ENCODE measurements at regions not wholly inside any gene's neighbourhood (a gene's known extent, or its start where the extent isn't known, plus 50 kb on each side); places are given as distances from the start of the nearest gene placed in this dataset.

DNA sequence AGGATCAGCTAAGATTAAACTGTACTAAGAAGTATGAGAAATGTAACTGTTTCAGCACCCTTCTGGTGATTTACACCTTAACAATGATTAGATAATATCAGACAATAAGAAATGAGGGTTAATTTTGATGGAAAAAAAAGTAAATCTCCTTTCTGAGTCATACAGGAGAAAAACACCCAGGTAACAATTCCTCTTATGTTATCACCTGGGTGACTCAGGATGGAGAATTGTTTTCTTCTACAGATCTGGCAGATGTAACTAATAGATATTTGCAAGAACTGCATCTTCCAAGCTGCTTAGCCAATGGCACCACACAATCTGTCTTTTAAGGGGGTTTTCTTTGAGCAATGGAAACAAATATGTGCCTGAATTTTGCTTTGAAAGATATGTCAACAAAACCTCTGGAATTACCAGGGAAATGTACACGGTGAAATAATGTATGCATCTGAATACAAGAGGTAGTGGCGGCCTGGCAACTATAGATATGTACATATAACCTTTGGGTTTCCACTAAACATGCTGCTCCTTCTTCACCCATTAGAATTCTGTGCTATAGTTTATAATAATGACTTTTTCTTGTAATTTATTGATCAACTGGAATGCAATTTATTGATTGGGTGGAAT lies 407.9 kb downstream of the CPS1 start:
- Histone ChIP-seq H3K79me2 (replicated peaks; ENCODE audit: insufficient read depth) (no peaks in the 10 kb centered on the region), H3K36me3 (ENCODE audit: insufficient read depth) (no peaks in the 10 kb centered on the region), H4K20me1 (replicated peaks; ENCODE audit: insufficient read depth) (no peaks in the 10 kb centered on the region), H2AFZ (no peak overlapping the region), H3K4me3 (no peak overlapping the region), H3K4me1 (ENCODE audit: insufficient read depth) (no peaks in the 10 kb centered on the region), H3K27me3 (ENCODE audit: insufficient read depth) (no peaks in the 10 kb centered on the region), H3K4me2 (no peak overlapping the region), H3F3A (replicated peaks; ENCODE audit: low read depth) (no peaks in the 10 kb centered on the region), H3K27ac (ENCODE audit: low read depth) (no peak overlapping the region), H3K9me2 (ENCODE audit: insufficient read depth) (no peaks in the 10 kb centered on the region)
- H3K4me1 Mint-ChIP-seq: no peaks in the 10 kb centered on the region
- TF ChIP-seq EZH2 (IDR thresholded peaks at IDR 0.05; ENCODE audit: low read depth, unreplicated experiment) (no peak), NANOG (IDR thresholded peaks at IDR 0.05; ENCODE audit: borderline replicate concordance) (no peak), ZNF114 (CRISPR knock-in tag; IDR thresholded peaks at IDR 0.05) (no peak), ZNF331 (CRISPR knock-in tag; IDR thresholded peaks at IDR 0.05; ENCODE audit: low read depth) (no peak), STAT1 (IDR thresholded peaks at IDR 0.05; ENCODE audit: unreplicated experiment) (no peak), POLR2AphosphoS5 (IDR thresholded peaks at IDR 0.05; ENCODE audit: low read depth) (no peak), CTCF (conservative IDR thresholded peaks at IDR 0.05; ENCODE audit: low read depth in 2 of 2) (no peak), ZNF462 (CRISPR knock-in tag; IDR thresholded peaks at IDR 0.05) (no peak), EZH2phosphoT487 (IDR thresholded peaks at IDR 0.05; ENCODE audit: unreplicated experiment) (no peak)
- TF ChIP-seq, protein P1, sequence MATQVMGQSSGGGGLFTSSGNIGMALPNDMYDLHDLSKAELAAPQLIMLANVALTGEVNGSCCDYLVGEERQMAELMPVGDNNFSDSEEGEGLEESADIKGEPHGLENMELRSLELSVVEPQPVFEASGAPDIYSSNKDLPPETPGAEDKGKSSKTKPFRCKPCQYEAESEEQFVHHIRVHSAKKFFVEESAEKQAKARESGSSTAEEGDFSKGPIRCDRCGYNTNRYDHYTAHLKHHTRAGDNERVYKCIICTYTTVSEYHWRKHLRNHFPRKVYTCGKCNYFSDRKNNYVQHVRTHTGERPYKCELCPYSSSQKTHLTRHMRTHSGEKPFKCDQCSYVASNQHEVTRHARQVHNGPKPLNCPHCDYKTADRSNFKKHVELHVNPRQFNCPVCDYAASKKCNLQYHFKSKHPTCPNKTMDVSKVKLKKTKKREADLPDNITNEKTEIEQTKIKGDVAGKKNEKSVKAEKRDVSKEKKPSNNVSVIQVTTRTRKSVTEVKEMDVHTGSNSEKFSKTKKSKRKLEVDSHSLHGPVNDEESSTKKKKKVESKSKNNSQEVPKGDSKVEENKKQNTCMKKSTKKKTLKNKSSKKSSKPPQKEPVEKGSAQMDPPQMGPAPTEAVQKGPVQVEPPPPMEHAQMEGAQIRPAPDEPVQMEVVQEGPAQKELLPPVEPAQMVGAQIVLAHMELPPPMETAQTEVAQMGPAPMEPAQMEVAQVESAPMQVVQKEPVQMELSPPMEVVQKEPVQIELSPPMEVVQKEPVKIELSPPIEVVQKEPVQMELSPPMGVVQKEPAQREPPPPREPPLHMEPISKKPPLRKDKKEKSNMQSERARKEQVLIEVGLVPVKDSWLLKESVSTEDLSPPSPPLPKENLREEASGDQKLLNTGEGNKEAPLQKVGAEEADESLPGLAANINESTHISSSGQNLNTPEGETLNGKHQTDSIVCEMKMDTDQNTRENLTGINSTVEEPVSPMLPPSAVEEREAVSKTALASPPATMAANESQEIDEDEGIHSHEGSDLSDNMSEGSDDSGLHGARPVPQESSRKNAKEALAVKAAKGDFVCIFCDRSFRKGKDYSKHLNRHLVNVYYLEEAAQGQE (IDR thresholded peaks at IDR 0.05; ENCODE audit: unreplicated experiment): no peak
- DNase-seq (ENCODE audit: low spot score) (no peak), ATAC-seq (no peak)
- no peak overlapping the region for H3K27ac Mint-ChIP-seq
- H3K36me3 Mint-ChIP-seq (ENCODE audit: low read depth): no peaks in the 10 kb centered on the region
- H3K9me3 Mint-ChIP-seq: no peaks in the 10 kb centered on the region
- H3K27me3 Mint-ChIP-seq (ENCODE audit: insufficient read depth, low read depth, poor library complexity): no peaks in the 10 kb centered on the region
- H3K4me3 Mint-ChIP-seq: no peak overlapping the region

All from GM23338 (cell line).